ENCODE measurements at regions not wholly inside any gene's neighbourhood (a gene's known extent, or its start where the extent isn't known, plus 50 kb on each side); places are given as distances from the start of the nearest gene placed in this dataset.

DNA sequence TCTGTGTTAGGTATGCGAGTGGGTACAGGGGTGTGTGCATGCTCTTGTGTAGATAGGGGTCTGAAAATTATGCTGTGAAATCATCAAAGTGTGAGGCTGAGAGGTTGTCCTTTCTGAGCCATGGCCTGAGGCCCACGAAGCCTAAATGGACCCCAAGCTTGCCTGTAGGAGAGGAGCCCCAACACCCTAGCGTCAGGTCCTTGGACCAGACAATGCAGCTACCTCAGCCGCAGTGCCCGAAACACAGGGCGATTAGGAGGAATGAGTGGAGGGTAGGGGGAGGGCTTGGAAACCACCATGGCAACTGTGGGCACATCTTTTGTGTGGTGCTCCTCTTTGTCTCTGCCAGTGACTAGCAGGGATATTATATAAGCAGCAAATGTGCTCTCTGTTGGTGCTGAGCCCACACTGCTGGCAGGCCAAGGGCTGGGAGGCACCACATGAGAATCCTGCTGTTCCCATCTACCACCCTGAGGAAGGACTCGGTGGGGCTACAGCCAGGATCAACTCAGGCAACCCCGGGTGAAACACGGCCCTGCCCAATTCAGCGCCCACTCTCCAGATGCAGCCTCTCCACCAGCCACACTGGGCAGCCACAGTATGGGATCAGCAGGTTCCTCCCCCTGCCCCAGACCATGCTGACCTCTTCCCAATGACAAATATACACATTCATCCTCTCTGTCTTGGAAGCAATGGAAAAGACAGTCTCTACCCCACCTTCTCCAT is 84.6 kb upstream of the FSTL4 start:
- TF ChIP-seq POLR2AphosphoS5 (IDR thresholded peaks at IDR 0.05) (no peak), POLR2A (IDR thresholded peaks at IDR 0.05) (no peak)
- TF ChIP-seq, protein P1, sequence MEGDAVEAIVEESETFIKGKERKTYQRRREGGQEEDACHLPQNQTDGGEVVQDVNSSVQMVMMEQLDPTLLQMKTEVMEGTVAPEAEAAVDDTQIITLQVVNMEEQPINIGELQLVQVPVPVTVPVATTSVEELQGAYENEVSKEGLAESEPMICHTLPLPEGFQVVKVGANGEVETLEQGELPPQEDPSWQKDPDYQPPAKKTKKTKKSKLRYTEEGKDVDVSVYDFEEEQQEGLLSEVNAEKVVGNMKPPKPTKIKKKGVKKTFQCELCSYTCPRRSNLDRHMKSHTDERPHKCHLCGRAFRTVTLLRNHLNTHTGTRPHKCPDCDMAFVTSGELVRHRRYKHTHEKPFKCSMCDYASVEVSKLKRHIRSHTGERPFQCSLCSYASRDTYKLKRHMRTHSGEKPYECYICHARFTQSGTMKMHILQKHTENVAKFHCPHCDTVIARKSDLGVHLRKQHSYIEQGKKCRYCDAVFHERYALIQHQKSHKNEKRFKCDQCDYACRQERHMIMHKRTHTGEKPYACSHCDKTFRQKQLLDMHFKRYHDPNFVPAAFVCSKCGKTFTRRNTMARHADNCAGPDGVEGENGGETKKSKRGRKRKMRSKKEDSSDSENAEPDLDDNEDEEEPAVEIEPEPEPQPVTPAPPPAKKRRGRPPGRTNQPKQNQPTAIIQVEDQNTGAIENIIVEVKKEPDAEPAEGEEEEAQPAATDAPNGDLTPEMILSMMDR (IDR thresholded peaks at IDR 0.05) = no peak
